ENCODE measurements at regions not wholly inside any gene's neighbourhood (a gene's known extent, or its start where the extent isn't known, plus 50 kb on each side); places are given as distances from the start of the nearest gene placed in this dataset.

DNA sequence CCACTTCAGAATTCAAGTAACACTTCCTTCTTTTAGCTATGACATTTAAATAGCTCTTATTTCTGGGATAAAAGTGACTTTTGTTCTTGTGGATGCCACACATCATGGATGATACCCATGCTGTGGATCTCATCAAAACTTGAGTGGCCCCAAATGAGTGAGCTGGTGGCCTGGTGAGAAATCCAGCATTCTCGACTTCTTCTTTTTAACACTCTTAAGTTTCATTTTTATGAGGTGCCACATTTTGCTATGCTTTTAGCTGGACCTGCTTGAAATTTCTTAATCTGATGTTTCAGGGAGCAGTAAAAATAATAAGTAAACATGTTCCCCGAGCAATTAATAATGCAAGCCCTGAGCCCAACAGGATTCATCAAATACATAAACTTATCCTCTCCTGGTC is 384.8 kb upstream of the MEF2C start:
- intact Hi-C loops (cut with DNase I): no loop called here
- DNase-seq (no peak), ATAC-seq (no peak)

DNA sequence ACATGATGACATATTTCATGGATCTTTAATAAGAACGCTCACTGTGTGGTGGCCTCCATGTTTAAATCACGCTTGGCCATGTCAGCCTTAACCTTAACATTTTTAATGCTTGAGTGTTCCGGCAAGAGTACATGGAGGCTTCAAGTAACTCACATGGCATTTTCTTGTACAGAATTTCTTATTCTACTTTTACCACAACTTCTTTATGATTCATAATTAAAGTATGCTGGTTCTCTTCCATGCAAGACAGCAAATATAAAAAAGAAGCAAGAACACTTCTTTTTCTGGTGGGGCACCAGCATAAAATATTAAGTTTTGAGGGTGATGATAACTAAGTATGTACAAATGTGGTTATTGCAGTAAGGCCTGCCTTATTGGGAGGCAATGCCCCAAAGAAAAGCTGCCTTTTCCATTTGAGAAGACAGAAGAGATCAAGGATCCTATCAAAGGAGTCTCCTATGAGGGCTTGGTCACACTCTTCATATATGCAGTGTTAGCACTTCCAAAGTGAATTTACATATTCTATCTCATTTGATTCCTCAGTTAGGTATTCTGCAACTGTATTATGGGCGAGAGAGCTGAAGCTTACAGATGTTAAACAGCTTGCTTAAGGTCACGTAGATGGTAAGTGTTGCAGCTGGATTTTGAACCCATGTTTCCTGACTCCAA is 382.7 kb upstream of the MEF2C start:
- intact Hi-C loops (cut with DNase I): no loop called here
- DNase-seq: no peak
- no peak for ATAC-seq

DNA sequence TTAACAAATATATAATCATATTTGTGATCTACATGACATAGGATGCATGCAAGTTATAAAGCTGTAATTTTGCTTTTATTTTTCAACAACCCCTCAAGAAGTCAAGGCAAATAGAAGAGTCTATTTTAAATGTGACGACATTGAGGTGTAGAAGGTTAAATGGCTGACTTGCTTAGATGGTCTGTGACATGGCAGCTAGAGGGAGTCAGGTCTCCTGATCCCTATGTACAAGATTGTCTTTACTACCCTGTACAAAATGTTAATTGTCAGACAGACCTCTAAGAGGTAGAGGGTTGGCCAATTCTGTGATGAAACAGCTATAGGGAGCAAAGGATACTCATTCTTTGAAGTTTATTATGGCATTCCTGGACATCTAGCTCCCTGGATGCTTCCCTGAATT is 380.9 kb upstream of the MEF2C start:
- ATAC-seq (no peak), DNase-seq (no peak)
- intact Hi-C loops (cut with DNase I): no loop called here

DNA sequence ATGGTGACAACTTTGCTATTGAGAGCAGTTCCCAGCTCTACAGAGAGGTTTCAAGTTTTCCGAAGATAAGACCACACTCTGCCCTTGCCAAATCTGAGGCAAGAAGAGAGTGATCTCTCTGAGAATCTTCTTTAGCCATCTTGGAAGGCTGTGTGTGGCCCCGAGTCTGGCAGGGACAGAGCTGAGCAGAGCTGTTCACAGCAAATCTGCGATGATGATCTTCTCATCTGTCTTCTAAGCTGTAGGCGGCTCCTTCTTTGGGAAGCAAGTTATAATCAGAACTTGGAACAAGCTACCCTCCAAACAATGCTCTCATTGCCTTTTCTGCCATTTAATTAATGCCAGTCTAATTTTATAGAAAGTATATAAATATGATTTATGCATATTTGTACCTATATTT is 379.0 kb upstream of the MEF2C start:
- ATAC-seq (no peak), DNase-seq (no peak)
- intact Hi-C loops (cut with DNase I): no loop called here

DNA sequence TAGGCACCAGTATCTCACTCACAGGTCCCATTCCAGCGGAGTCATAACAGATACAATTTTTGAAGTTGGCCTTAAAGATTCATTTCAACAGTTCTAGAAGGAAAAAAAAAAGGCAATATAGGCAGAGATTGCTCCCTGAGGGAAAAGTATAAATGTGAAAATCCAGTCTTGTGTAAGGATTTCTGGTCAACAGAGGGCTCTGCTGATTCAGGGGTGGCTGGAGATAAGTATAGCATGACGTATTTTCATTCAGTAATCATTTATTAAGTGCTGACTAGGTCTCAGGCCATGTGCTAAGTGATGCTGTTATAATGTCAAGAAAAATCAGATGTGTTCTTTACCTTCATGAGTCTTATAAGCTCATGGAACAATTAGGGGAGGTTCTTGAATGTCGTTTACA is 377.3 kb upstream of the MEF2C start:
- DNase-seq: no peak
- ATAC-seq: no peak
- intact Hi-C loops (cut with DNase I): no loop called here

DNA sequence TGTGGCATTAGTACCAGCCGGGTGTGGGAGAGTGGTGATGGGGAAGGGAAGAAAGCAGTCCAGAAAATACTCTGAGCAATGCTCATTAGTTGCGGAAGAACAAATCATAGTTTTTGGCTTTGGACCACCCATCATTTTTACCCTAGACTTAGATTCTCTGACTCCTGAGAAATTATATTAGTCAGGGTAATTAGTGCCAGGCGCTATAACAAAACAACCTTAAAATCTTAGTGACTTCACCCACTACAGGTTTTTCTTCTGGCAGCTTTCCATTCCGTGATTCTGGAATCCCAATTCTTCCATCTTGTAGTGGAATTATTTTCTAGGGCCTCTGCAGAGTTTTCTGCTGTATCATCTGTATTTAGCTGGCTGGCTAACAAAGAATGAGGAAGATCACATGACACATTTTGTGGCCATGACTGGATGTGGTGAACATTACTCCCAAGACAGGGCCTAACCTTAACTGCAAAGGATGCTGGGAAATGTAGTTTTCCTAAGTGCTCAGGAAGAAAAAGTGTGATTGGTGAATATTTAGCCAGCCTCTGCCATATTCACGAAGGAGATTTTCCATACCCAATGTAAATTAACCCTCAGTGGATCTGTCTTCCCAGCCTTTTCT is 373.0 kb upstream of the MEF2C start:
- intact Hi-C loops (cut with DNase I): no loop called here
- DNase-seq: no peak
- no peak for ATAC-seq

DNA sequence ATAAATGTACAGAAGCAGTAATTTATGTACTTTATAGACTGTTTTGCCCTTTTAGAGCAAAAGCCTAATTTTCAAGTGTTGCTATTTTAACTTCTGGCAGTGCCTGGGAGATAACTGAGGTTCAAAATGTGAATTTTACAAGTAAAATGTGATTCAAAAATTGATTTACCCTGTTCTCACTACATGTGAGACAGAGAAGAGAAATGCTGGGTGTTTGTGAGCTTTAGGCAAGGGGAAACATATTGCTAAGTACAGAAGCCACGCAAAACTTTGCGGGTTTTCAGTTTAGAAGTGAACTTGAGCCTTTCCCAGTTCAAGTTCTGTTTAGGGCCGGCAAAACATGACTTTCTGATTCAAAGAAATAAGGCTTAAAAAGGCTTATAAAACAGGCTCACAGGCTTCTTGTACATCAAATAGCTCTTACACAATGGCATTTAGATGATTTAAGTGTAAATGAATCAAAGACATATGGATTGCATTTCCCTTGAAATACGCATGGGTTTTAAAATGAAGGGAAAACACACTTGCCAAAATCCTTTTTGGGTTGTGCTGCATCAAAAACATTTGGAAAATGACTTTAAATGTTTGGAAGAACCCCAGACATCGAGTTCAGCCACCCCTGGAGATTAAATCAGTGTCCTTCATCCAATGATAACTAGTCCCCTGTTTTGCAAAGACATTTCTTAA is 370.8 kb upstream of the MEF2C start:
- DNase-seq: no peak
- intact Hi-C loops (cut with DNase I): no loop called here
- no peak for ATAC-seq

DNA sequence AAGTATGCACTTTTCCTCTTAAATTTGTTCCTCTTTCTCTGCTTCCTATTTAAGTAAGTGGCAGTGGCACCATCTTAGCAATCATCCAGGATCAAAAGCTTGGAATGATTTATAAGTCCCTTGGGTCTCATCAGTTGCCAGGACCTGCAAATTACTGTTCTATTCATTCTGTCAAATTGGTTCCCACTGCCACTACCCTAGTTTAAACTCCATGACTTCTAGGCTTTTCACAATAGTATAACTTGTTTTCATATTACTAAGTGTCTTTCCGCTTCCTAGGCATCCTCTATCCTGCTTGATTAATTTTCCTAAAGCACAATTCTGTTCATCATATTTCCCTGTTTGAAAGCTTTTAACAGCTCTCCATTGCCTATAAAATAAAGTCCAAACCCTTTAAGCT is 363.9 kb upstream of the MEF2C start:
- intact Hi-C loops (cut with DNase I): no loop called here
- DNase-seq: no peak
- no peak for ATAC-seq

DNA sequence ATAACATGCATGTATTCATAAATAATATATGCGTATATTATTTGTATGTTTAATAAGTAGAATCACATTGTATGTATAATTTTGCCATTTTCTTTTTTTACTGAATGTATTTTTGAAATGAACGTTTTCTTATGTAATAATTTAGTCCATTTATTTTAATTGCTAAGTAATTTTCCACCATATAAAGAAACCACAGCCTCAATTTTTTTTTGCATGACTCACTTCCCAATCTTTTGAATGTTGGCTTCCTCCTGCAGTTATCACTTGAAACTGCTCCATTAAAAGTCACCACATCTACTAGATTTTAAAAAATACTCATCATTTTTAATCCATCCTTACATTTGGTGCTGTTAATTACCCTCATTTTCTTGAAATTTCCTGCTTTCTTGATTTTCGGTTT is 363.3 kb upstream of the MEF2C start:
- intact Hi-C loops (cut with DNase I): no loop called here
- no peak for DNase-seq
- ATAC-seq: no peak

DNA sequence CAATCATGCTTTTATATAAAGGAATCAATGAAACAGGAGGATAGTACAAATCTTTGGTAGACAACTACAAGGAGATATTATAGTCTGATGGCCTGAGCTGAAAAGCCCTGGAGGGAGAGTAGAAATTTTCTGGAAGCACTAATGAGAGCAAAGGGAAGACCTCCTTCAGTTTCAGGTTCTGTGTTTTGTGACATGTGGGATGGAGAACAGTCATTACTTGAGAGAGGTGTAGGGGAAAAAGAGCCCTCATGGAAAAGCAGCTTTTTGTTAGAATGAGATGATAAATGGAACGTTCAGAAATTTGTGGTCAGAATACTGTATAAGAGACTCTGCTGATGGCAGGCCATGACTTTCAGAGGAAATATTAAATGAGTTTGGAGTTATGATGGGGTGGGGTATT is 360.6 kb upstream of the MEF2C start:
- intact Hi-C loops (cut with DNase I): no loop called here
- no peak for DNase-seq
- ATAC-seq: no peak

DNA sequence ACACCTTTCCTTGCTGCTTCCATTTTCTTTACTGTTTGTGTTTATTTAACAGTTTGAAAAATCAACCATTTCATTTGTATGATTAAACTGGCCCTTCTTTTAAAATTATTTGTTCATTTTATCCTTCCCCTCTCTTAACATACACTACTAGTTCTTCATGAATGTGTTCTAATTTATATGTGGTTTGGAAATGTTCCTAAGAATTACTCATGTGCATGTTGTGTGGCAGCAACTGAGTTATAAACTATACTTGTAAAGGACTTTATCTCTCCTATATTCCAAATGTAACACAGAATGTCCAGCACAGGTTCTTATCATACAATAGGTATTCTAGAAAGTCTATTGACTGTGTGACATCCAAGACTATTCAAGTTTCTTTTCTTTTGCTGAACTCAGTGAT is 358.2 kb upstream of the MEF2C start:
- intact Hi-C loops (cut with DNase I): no loop called here

DNA sequence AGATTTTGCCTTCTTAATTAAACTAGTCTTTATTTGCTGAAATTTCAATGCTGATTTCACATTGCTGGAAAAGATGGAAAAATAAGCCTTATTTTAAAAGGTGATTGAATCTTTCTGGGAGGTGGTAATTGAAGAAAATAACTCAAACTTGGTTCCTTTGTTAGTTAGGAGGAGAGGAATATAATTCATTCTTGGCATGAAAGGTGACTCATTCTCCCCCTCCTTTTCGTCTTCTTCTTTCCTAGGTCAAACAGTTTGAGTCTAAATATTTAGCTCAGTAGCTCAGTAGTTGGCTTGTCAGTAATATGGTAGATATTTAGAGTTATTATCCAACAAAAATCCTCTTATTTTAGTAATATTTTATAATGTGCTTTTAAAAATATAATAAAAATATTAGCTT is 353.9 kb upstream of the MEF2C start:
- intact Hi-C loops (cut with DNase I): no loop called here
- DNase-seq (no peak), ATAC-seq (no peak)

More for the DNA sequence above, 358.2 kb upstream of the MEF2C start:
- no peak for DNase-seq
- ATAC-seq: no peak

DNA sequence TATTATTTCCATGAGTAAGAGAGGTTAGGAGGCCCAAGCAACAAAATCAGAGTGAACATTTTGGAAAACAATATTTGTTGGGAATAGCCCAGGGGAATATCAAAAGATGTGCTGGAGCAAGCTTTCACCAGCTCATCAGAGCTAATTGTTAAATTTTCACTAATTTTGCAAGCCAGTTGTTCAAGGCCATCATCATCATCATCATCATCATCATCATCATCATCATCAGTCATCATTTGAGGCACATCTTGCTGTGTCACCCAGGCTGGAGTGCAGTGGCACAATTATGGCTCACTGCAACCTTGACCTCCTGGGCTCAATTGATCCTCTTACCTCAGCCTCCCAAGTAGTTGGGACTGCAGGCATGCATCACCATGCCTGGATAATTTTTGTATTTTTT is 350.5 kb upstream of the MEF2C start:
- intact Hi-C loops (cut with DNase I): no loop called here

DNA sequence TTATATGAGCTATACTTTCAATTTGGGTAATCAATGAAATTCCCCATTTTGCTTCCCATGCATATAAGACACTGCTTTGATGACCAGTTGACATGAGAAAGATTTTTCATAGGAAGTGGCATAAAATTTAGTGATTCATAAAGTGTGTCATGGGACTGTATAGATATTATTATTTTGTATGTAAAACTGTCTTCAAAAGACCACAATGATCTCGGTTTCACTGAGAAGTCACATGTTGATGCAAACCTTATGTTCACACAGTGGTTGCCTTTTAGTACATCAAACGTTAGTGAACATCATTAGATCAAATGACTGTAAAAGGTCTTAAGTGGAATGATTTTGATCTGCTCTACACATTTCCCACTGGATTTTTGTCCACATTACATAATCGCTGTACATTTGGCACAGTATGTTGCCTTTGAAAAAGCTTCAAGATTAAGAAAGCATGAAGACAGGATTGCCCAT is 349.2 kb upstream of the MEF2C start:
- ATAC-seq: no peak
- intact Hi-C loops (cut with DNase I): no loop called here
- DNase-seq: no peak

More for the DNA sequence above, 350.5 kb upstream of the MEF2C start:
- no peak for ATAC-seq
- DNase-seq: no peak

DNA sequence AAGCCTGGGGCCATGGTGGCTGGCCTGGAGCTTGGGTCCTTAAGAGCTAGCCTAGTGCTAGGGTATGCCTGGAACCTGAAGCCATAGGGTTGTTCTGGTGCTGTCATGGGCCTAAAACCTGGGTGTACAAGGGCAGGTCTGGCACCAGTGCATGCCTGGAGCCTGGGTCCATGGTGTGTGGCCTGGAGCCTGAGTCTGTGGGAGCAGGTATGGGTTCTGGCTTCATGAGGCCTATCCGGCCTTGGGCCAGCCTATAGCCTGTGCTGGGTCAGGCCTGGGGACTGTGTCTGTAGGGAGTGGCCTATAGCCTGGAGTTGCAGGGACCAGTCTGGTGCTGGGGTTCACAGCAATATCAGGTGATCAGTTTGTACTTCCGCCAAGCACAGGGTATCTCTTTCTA is 347.2 kb upstream of the MEF2C start:
- DNase-seq (no peak), ATAC-seq (no peak)
- intact Hi-C loops (cut with DNase I): no loop called here

DNA sequence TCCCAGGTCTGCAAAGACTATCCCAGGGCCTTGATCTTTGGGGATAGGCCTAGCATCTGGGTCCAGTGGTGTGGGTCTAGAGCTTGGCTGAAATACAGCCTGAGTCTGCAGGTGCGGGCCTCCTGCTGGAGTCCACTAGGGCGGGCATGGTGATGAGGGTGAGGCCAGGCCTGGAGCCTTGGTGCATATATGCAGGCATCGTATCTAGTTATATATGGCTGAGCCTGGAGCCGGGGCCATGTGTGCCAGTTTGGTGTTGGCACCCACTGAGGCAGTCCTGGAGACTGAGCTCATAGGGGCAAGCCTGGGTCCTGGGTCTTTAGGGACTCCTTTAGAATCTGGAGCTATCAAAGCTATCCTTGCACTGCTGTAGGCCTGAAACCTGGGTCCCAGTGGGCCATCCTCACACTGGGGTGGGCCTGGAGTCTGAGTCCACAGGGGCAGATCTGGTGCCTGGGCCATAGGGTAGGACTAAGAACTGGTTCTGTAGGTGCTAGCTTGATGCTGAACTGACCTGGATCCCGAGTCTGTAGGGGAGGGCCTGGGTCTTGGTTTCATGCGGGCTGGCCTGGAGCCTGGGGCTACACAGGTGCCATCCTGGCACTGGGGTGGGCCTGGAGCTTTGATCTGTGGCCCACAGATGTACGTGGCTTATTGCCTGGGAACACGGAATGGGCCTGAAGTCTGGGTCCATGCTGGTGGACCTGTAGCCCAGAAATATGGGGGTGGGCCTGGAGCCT is 346.5 kb upstream of the MEF2C start:
- no peak for ATAC-seq
- intact Hi-C loops (cut with DNase I): no loop called here
- DNase-seq: no peak

DNA sequence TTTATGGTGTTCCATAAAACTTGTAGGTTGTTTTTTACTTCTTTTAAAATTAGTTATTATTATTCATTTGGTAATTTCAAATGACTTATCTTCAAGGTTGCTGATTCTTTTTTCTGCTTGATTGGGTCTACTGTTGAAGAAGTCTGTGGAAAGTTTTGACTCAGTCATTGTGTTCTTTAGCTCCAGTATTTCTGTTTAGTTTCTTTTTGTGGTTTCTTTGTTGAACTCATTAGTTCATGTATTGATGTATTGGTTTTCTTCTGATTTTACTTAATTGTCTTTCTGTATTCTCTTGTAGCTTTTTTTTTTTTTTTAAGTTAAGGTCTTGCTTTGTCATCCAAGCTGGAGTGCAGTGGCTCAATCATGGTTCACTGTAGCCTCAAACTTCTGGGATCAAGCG is 345.4 kb upstream of the MEF2C start:
- DNase-seq (no peak), ATAC-seq (no peak)
- intact Hi-C loops (cut with DNase I): no loop called here

DNA sequence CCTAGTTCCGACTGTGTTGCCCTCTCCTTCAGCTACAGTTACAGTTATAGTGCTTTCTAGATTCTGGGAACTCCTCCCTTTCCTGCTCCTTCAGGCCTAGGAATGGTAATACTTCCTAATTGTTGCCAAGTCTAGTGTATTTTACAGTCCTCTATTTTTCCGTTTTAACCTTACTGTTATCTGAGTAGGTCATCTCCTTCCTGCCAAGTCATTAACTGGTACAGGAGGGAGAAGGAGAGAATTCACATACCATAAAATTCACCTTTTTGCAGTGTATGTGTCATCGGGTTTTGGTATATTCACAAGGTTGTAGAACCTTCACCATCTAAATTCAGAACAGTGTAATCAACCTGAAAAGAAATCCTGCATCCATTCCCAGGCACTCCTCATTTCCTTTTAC is 335.4 kb upstream of the MEF2C start:
- ATAC-seq (no peak), DNase-seq (no peak)
- intact Hi-C loops (cut with DNase I): no loop called here

DNA sequence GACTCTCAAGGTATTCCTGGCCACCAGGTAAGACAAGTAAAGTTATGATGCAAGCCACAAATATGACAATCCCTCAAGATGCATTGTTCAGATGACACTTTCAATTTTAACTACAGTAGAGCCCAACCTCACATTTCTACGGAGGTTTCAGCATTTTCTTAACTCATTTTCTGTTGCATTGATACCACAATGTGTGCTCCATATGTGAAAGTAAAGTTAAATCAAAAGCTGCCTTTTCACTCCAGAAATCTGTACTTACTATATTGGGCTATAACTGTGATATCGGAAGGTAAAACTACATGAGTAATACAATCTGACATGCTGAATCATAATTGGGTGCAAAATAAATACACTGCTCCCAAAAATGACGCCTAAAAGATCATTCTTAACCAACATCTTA is 333.6 kb upstream of the MEF2C start:
- intact Hi-C loops (cut with DNase I): no loop called here
- ATAC-seq (no peak), DNase-seq (no peak)

DNA sequence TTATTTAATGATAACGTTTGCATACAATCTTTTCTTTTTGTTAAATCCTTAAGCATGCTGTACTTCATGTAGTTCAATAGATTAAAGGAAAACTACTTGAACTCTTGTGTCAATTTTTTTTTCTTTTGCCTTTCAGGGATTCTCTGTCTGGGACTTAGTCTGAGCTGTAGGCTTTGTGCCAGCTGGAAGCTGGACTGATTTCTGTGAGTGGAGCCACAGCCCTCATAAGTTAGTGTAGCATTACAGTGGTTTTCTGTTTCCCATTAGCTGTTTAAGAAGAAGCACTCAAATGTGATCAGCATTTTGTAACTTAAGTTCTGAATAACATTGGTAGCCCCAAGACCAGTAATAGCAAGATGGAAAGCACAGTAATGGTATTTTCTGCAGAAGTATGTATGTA is 330.6 kb upstream of the MEF2C start:
- peak; percentile 49 for DNase-seq
- peak in 1 of 2 donors; percentile 51 for ATAC-seq
- intact Hi-C loops (cut with DNase I): no loop called here
